ENCODE measurements at regions not wholly inside any gene's neighbourhood (a gene's known extent, or its start where the extent isn't known, plus 50 kb on each side); places are given as distances from the start of the nearest gene placed in this dataset.
"Not testable (repeated sequence)": the region's sequence is repeated elsewhere in the genome, so short reads cannot be mapped to it uniquely, and the experiment has no call there.

GRCh38 chr3:162626172-162626571 lies 1129.6 kb downstream of the OTOL1 start:
- no peak overlapping the region for H3K27ac ChIP-seq
- H3K4me3 ChIP-seq, result no peak overlapping the region
- no peaks in the 10 kb centered on the region for H3K36me3 ChIP-seq

GRCh38 chr3:162628531-162628930 lies 1131.9 kb downstream of the OTOL1 start:
- Histone ChIP-seq H3K4me1 (no peaks in the 10 kb centered on the region), H3K36me3 (no peaks in the 10 kb centered on the region), H3K27me3 (no peaks in the 10 kb centered on the region), H3K9me3 (replicated peaks) (no peaks in the 10 kb centered on the region), H3K4me3 (no peak overlapping the region), H3K27ac (no peak overlapping the region)
- DNase-seq, result no peak

More at GRCh38 chr3:162626172-162626571, 1129.6 kb downstream of the OTOL1 start:
- Histone ChIP-seq H3K4me1 (no peaks in the 10 kb centered on the region), H3K9me3 (replicated peaks) (no peaks in the 10 kb centered on the region), H3K27me3 (no peaks in the 10 kb centered on the region)
- DNase-seq, result no peak

GRCh38 chr3:162629372-162629771 lies 1132.8 kb downstream of the OTOL1 start:
- H3K4me1 ChIP-seq, result no peaks in the 10 kb centered on the region
- H3K27ac ChIP-seq, result no peak overlapping the region
- no peak overlapping the region for H3K4me3 ChIP-seq
- no peaks in the 10 kb centered on the region for H3K27me3 ChIP-seq
- no peaks in the 10 kb centered on the region for H3K36me3 ChIP-seq
- no peaks in the 10 kb centered on the region for H3K9me3 ChIP-seq (replicated peaks)
- no peak for DNase-seq

GRCh38 chr3:162632672-162633071 lies 1136.1 kb downstream of the OTOL1 start:
- Histone ChIP-seq H3K9me3 (replicated peaks) (no peaks in the 10 kb centered on the region), H3K4me1 (no peaks in the 10 kb centered on the region), H3K36me3 (no peaks in the 10 kb centered on the region), H3K4me3 (no peak overlapping the region), H3K27me3 (no peaks in the 10 kb centered on the region), H3K27ac (no peak overlapping the region)
- no peak for DNase-seq

GRCh38 chr3:162640208-162640607 lies 1143.6 kb downstream of the OTOL1 start:
- DNase-seq; H3K27me3 ChIP-seq; H3K9me3 ChIP-seq (replicated peaks); H3K27ac ChIP-seq; H3K4me3 ChIP-seq; H3K4me1 ChIP-seq; H3K36me3 ChIP-seq: not testable (repeated sequence)

- H3K27me3 ChIP-seq, result no peaks in the 10 kb centered on the region
- no peaks in the 10 kb centered on the region for H3K4me1 ChIP-seq
- H3K27ac ChIP-seq, result no peak overlapping the region
- H3K36me3 ChIP-seq, result no peaks in the 10 kb centered on the region
- no peak for DNase-seq
- no peaks in the 10 kb centered on the region for H3K9me3 ChIP-seq (replicated peaks)
- no peak overlapping the region for H3K4me3 ChIP-seq
These were observed 1144.7 kb downstream of the OTOL1 start for GRCh38 chr3:162641317-162641716.

GRCh38 chr3:162641907-162642306 lies 1145.3 kb downstream of the OTOL1 start:
- no peak overlapping the region for H3K4me3 ChIP-seq
- H3K36me3 ChIP-seq, result no peaks in the 10 kb centered on the region
- H3K27ac ChIP-seq, result no peak overlapping the region
- no peaks in the 10 kb centered on the region for H3K4me1 ChIP-seq
- no peaks in the 10 kb centered on the region for H3K27me3 ChIP-seq
- H3K9me3 ChIP-seq (replicated peaks), result no peaks in the 10 kb centered on the region
- DNase-seq, result no peak

- no peak overlapping the region for H3K27ac ChIP-seq
- no peaks in the 10 kb centered on the region for H3K9me3 ChIP-seq (replicated peaks)
- no peak overlapping the region for H3K4me3 ChIP-seq
- no peaks in the 10 kb centered on the region for H3K36me3 ChIP-seq
- H3K4me1 ChIP-seq, result no peaks in the 10 kb centered on the region
- H3K27me3 ChIP-seq, result no peaks in the 10 kb centered on the region
- DNase-seq, result no peak
These were observed 1146.6 kb downstream of the OTOL1 start for GRCh38 chr3:162643245-162643644.

- no peaks in the 10 kb centered on the region for H3K9me3 ChIP-seq (replicated peaks)
- no peak overlapping the region for H3K27ac ChIP-seq
- no peak for DNase-seq
- no peak overlapping the region for H3K4me3 ChIP-seq
- H3K27me3 ChIP-seq, result no peaks in the 10 kb centered on the region
- H3K36me3 ChIP-seq, result no peaks in the 10 kb centered on the region
- no peaks in the 10 kb centered on the region for H3K4me1 ChIP-seq
These were observed 1150.7 kb downstream of the OTOL1 start for GRCh38 chr3:162647321-162647720.

- Histone ChIP-seq H3K4me3 (no peak overlapping the region), H3K36me3 (no peaks in the 10 kb centered on the region), H3K9me3 (replicated peaks) (no peaks in the 10 kb centered on the region), H3K27me3 (no peaks in the 10 kb centered on the region), H3K27ac (no peak overlapping the region), H3K4me1 (no peaks in the 10 kb centered on the region)
- no peak for DNase-seq
These were observed 1161.4 kb downstream of the OTOL1 start for GRCh38 chr3:162658003-162658402.

GRCh38 chr3:162665684-162666391 lies 1169.2 kb downstream of the OTOL1 start:
- DNase-seq, result no peak
- no peaks in the 10 kb centered on the region for H3K4me1 ChIP-seq
- no peaks in the 10 kb centered on the region for H3K9me3 ChIP-seq (replicated peaks)
- no peak overlapping the region for H3K27ac ChIP-seq
- H3K4me3 ChIP-seq, result no peak overlapping the region
- H3K27me3 ChIP-seq, result no peaks in the 10 kb centered on the region
- no peaks in the 10 kb centered on the region for H3K36me3 ChIP-seq

GRCh38 chr3:162666835-162667234 lies 1170.2 kb downstream of the OTOL1 start:
- no peak for DNase-seq
- Histone ChIP-seq H3K9me3 (replicated peaks) (no peaks in the 10 kb centered on the region), H3K4me1 (no peaks in the 10 kb centered on the region), H3K27me3 (no peaks in the 10 kb centered on the region), H3K27ac (no peak overlapping the region), H3K36me3 (no peaks in the 10 kb centered on the region), H3K4me3 (no peak overlapping the region)

GRCh38 chr3:162670181-162670580 lies 1173.6 kb downstream of the OTOL1 start:
- H3K4me3 ChIP-seq, result no peak overlapping the region
- no peaks in the 10 kb centered on the region for H3K4me1 ChIP-seq
- no peaks in the 10 kb centered on the region for H3K9me3 ChIP-seq (replicated peaks)
- DNase-seq, result no peak
- no peaks in the 10 kb centered on the region for H3K36me3 ChIP-seq
- H3K27me3 ChIP-seq, result no peaks in the 10 kb centered on the region
- H3K27ac ChIP-seq, result no peak overlapping the region

GRCh38 chr3:162677475-162677874 lies 1180.9 kb downstream of the OTOL1 start:
- no peaks in the 10 kb centered on the region for H3K4me1 ChIP-seq
- DNase-seq, result no peak
- no peak overlapping the region for H3K27ac ChIP-seq
- no peaks in the 10 kb centered on the region for H3K27me3 ChIP-seq
- H3K9me3 ChIP-seq (replicated peaks), result no peaks in the 10 kb centered on the region
- H3K4me3 ChIP-seq, result no peak overlapping the region
- no peaks in the 10 kb centered on the region for H3K36me3 ChIP-seq

- Histone ChIP-seq H3K27me3 (no peaks in the 10 kb centered on the region), H3K4me3 (no peak overlapping the region), H3K36me3 (no peaks in the 10 kb centered on the region), H3K4me1 (no peaks in the 10 kb centered on the region), H3K9me3 (replicated peaks) (no peaks in the 10 kb centered on the region), H3K27ac (no peak overlapping the region)
- DNase-seq, result no peak
These were observed 1182.3 kb downstream of the OTOL1 start for GRCh38 chr3:162678941-162679340.

GRCh38 chr3:162684260-162684659 lies 1187.7 kb downstream of the OTOL1 start:
- Histone ChIP-seq H3K27ac (no peak overlapping the region), H3K4me1 (no peaks in the 10 kb centered on the region), H3K36me3 (no peaks in the 10 kb centered on the region), H3K4me3 (no peak overlapping the region), H3K27me3 (no peaks in the 10 kb centered on the region), H3K9me3 (replicated peaks) (no peaks in the 10 kb centered on the region)
- no peak for DNase-seq
